ENCODE measurements at regions not wholly inside any gene's neighbourhood (a gene's known extent, or its start where the extent isn't known, plus 50 kb on each side); places are given as distances from the start of the nearest gene placed in this dataset.

DNA sequence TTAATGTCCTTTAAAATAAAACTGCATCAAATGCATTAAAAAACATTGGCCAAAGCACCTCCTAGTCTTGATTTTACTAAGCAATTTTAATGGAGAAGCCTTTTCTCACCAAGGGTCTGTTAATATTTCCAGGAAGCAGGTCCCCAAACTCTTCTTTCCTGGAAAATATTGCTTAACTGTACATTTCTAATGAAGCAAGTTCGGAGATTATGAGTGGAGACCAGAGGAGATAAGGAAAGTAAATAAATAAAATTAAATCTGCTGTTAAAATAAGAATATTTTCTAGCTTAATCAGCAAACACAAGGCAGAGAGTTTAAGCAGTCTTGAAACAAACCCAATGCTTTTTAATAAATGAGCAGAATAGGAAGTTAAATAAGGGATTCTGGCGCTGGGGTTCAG is 322.4 kb downstream of the PTEN start:
- TF ChIP-seq CTCF (IDR thresholded peaks at IDR 0.05) = no peak
- TF ChIP-seq EZH2 (IDR thresholded peaks at IDR 0.05) = no peak
- TF ChIP-seq EZH2phosphoT487 (IDR thresholded peaks at IDR 0.05) = no peak

Measured in neural progenitor cell (in vitro differentiated cells).